ENCODE measurements at regions not wholly inside any gene's neighbourhood (a gene's known extent, or its start where the extent isn't known, plus 50 kb on each side); places are given as distances from the start of the nearest gene placed in this dataset.
"Not testable (repeated sequence)": the region's sequence is repeated elsewhere in the genome, so short reads cannot be mapped to it uniquely, and the experiment has no call there.

DNA sequence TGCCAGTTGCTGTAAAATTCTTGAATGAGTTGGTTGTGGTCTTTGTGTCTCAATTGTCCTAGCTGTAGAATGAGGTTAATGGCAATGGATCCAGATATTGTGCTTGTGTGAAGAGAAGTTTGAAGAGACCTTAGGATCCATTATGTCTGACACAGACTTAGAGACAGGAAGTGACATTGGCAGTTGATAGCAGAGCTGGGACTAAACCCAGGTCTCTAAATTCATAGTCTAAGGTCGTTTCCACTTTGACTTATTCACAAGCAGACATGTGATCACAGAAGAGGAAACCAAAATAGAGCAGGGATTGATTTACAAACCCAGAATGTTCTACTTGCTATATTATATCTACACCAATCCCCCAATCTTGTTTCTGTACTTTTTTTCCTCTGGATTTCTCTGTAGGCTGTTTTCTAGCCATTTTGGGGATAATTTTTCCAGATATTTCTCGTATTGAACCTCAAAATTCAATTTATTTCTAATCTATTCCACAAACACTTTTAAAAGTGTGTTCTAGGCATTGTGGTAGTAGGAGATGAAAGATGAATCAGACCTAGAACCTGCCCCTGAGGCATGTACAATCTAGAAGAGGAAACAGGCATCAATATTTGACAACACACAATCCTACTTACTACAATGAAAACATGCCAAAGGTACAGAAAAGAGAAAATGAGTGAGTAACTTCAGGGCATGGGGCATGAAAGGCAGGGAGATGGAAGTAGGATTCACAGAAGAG, 123.3 kb downstream of the NFKBIZ start:
- Histone ChIP-seq H3K79me2 (ENCODE audit: insufficient read depth, low read depth) (no peaks in the 10 kb centered on the region), H3K4me2 (no peak overlapping the region), H2AFZ (ENCODE audit: low read depth) (no peak overlapping the region), H3K4me1 (ENCODE audit: low read depth, poor library complexity, severe bottlenecking) (peaks cover 15% of the 10 kb centered on the region), H3K4me3 (IDR thresholded peaks at IDR 0.05; ENCODE audit: insufficient read depth, low read depth, low read length) (no peak overlapping the region), H4K20me1 (ENCODE audit: insufficient read depth) (no peaks in the 10 kb centered on the region), H3K9ac (no peak overlapping the region), H3K36me3 (ENCODE audit: insufficient read depth) (no peaks in the 10 kb centered on the region), H3K27me3 (ENCODE audit: insufficient read depth, low read depth) (no peaks in the 10 kb centered on the region), H3K27ac (no peak overlapping the region)
- TF ChIP-seq, protein P1, sequence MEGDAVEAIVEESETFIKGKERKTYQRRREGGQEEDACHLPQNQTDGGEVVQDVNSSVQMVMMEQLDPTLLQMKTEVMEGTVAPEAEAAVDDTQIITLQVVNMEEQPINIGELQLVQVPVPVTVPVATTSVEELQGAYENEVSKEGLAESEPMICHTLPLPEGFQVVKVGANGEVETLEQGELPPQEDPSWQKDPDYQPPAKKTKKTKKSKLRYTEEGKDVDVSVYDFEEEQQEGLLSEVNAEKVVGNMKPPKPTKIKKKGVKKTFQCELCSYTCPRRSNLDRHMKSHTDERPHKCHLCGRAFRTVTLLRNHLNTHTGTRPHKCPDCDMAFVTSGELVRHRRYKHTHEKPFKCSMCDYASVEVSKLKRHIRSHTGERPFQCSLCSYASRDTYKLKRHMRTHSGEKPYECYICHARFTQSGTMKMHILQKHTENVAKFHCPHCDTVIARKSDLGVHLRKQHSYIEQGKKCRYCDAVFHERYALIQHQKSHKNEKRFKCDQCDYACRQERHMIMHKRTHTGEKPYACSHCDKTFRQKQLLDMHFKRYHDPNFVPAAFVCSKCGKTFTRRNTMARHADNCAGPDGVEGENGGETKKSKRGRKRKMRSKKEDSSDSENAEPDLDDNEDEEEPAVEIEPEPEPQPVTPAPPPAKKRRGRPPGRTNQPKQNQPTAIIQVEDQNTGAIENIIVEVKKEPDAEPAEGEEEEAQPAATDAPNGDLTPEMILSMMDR (conservative IDR thresholded peaks at IDR 0.05; ENCODE audit: low read depth, low read length), result no peak

DNA sequence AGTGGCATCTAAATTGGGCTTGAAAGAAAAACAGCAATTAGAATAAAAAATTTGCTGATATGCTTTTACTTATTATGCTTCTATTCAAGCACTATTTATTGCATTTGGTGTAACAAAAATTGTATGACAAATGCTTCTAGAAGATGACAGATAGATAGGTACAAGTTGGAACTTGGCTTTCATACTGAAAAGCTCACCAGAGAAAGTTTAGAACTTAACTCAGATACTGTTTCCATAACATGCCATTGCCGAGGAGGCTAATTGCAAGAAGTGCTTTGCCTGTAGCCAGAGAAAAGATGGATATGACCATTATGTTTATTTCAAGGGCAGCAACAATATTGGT, 123.8 kb downstream of the NFKBIZ start:
- TF ChIP-seq, protein P1 (conservative IDR thresholded peaks at IDR 0.05; ENCODE audit: low read depth, low read length), result no peak

GRCh38 chr3:101975415-101975814, 126.1 kb downstream of the NFKBIZ start:
- H3K79me2 ChIP-seq (ENCODE audit: insufficient read depth, low read depth); H3K4me3 ChIP-seq (IDR thresholded peaks at IDR 0.05; ENCODE audit: insufficient read depth, low read depth, low read length); H4K20me1 ChIP-seq (ENCODE audit: insufficient read depth); H2AFZ ChIP-seq (ENCODE audit: low read depth); H3K27me3 ChIP-seq (ENCODE audit: insufficient read depth, low read depth); H3K4me2 ChIP-seq; H3K27ac ChIP-seq; H3K9ac ChIP-seq; H3K36me3 ChIP-seq (ENCODE audit: insufficient read depth): not testable (repeated sequence)
- peaks cover 15% of the 10 kb centered on the region for H3K4me1 ChIP-seq (ENCODE audit: low read depth, poor library complexity, severe bottlenecking)

More for the DNA sequence above, 123.8 kb downstream of the NFKBIZ start:
- no peak overlapping the region for H3K9ac ChIP-seq
- no peaks in the 10 kb centered on the region for H4K20me1 ChIP-seq (ENCODE audit: insufficient read depth)
- H3K4me3 ChIP-seq (IDR thresholded peaks at IDR 0.05; ENCODE audit: insufficient read depth, low read depth, low read length), result no peak overlapping the region
- H3K27ac ChIP-seq, result no peak overlapping the region
- no peak overlapping the region for H3K4me2 ChIP-seq
- no peaks in the 10 kb centered on the region for H3K36me3 ChIP-seq (ENCODE audit: insufficient read depth)
- H3K4me1 ChIP-seq (ENCODE audit: low read depth, poor library complexity, severe bottlenecking), result peaks cover 15% of the 10 kb centered on the region
- no peak overlapping the region for H2AFZ ChIP-seq (ENCODE audit: low read depth)
- no peaks in the 10 kb centered on the region for H3K27me3 ChIP-seq (ENCODE audit: insufficient read depth, low read depth)
- H3K79me2 ChIP-seq (ENCODE audit: insufficient read depth, low read depth), result no peaks in the 10 kb centered on the region

DNA sequence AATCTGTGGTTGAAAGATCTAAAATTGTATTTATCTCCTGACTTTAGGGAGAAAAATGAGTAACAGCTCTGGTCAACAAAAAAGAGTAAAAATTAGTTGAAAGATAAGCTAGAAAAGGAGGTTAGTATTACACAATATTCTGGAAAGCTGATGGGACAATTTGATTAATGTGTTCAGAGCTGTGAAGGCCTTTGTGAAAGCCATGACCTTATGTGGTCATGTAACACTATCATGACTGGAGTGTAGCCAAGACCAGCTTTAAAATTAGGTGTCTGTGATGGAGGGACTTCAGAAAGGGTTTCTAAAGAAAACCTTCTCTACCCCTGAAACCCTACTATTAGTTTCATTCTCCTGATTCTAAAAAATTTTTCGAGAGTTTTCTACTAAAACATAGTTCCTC, 127.2 kb downstream of the NFKBIZ start:
- H3K4me2 ChIP-seq, result peak overlapping the region; percentile 13
- no peaks in the 10 kb centered on the region for H4K20me1 ChIP-seq (ENCODE audit: insufficient read depth)
- H3K9ac ChIP-seq, result no peak overlapping the region
- no peak overlapping the region for H3K27ac ChIP-seq
- TF ChIP-seq, protein P1 (conservative IDR thresholded peaks at IDR 0.05; ENCODE audit: low read depth, low read length), result no peak
- H3K4me3 ChIP-seq (IDR thresholded peaks at IDR 0.05; ENCODE audit: insufficient read depth, low read depth, low read length), result no peak overlapping the region
- peaks cover 15% of the 10 kb centered on the region for H3K4me1 ChIP-seq (ENCODE audit: low read depth, poor library complexity, severe bottlenecking)
- H2AFZ ChIP-seq (ENCODE audit: low read depth), result no peak overlapping the region
- H3K27me3 ChIP-seq (ENCODE audit: insufficient read depth, low read depth), result no peaks in the 10 kb centered on the region
- H3K79me2 ChIP-seq (ENCODE audit: insufficient read depth, low read depth), result no peaks in the 10 kb centered on the region
- no peaks in the 10 kb centered on the region for H3K36me3 ChIP-seq (ENCODE audit: insufficient read depth)

DNA sequence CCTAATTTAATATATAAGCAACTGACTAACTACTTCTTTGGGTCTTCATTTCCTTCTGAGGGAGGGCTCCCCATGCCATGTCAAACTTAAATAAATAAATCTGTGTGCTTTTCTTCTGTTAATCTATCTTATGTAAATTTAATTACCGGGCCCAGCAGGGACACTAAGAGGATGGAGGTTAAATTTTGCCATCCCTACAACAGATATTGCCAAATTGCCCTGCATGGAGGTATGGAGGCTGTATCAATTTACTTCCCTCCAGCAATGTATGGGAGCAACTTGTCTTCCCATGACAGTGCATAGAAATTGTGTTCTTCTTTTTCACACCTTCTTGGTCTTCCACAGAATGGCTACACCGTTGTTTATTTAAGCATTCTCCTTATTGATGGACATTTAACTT, 129.0 kb downstream of the NFKBIZ start:
- H3K79me2 ChIP-seq (ENCODE audit: insufficient read depth, low read depth), result no peaks in the 10 kb centered on the region
- TF ChIP-seq, protein P1 (conservative IDR thresholded peaks at IDR 0.05; ENCODE audit: low read depth, low read length), result no peak
- peaks cover 15% of the 10 kb centered on the region for H3K4me1 ChIP-seq (ENCODE audit: low read depth, poor library complexity, severe bottlenecking)
- no peak overlapping the region for H3K27ac ChIP-seq
- no peak overlapping the region for H3K9ac ChIP-seq
- no peaks in the 10 kb centered on the region for H3K36me3 ChIP-seq (ENCODE audit: insufficient read depth)
- no peak overlapping the region for H3K4me2 ChIP-seq
- H3K4me3 ChIP-seq (IDR thresholded peaks at IDR 0.05; ENCODE audit: insufficient read depth, low read depth, low read length), result no peak overlapping the region
- no peak overlapping the region for H2AFZ ChIP-seq (ENCODE audit: low read depth)
- no peaks in the 10 kb centered on the region for H3K27me3 ChIP-seq (ENCODE audit: insufficient read depth, low read depth)
- no peaks in the 10 kb centered on the region for H4K20me1 ChIP-seq (ENCODE audit: insufficient read depth)
